HTR-8/SVneo (cell line): ENCODE measurements at regions not wholly inside any gene's neighbourhood (a gene's known extent, or its start where the extent isn't known, plus 50 kb on each side); places are given as distances from the start of the nearest gene placed in this dataset.

ENCODE experiments used
- DNase-seq: peaks from one replicate; pipeline ENCODE4 v3.0.0; 2011; ENCODE audit warnings: low spot score, mixed read lengths; ENCODE audit not compliant: insufficient read length
- FAIRE-seq: peaks from 2 replicates; lab custom pipeline; 2011; peaks lifted over from hg19 to GRCh38; lab: Jason Lieb, UNC

DNA sequence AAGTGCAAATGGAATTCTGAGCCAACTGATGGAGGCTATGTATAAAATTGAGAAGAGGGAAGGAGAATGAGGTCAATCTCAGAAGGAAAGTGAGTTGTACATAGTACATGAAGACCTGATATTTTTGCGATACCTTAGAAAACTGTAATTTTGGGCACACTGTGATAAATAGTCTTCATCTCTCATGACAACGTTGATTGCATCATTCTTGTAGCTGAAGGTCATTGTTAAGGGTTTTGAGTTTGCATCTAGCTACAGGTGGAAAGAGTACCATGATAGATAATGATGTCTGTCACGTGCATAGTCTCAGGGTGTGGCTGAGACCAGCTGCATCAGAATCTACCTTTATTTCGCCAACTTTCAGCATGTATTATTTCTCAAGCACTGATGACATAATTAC lies 435.4 kb upstream of the MDFIC2 start:
- FAIRE-seq (no peak), DNase-seq (no peak)

DNA sequence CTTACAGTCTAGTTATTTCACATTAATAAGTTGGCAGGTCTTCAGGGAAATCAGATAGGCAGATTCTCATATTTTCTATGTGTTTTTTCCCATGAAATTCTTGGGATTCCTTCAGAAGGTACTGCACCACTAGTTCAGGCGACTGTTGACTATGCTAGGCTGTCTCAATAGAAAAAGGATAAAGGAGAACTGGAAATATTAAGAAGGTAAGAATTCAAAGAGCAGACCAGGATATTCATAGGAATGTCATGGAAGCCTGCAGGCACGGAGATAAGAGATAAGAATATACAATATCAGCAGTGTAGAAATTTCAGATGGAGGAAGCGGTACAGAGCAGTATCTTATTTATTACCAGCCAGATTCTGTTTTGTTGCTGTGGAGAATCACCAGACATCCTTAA lies 432.1 kb upstream of the MDFIC2 start:
- DNase-seq (peak; percentile 20), FAIRE-seq (no peak)

DNA sequence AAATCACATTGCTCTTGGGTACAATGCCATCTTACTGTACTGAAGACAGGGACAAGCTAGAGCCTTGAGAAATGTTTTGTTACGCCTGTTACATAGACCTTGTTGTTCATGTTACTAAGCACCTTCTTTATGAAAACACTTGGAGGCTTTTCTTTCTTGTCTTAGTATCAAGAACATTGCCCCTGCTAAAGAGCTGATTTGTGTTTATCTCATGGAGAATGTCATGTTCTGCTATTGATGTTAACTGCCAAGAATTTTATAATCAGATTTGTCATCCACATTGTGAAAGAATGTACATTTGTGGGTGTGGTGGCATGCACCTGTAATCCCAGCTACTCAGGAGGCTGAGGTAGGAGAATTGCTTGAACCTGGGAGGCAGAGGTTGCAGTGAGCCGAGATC lies 431.3 kb upstream of the MDFIC2 start:
- FAIRE-seq (no peak), DNase-seq (no peak)

DNA sequence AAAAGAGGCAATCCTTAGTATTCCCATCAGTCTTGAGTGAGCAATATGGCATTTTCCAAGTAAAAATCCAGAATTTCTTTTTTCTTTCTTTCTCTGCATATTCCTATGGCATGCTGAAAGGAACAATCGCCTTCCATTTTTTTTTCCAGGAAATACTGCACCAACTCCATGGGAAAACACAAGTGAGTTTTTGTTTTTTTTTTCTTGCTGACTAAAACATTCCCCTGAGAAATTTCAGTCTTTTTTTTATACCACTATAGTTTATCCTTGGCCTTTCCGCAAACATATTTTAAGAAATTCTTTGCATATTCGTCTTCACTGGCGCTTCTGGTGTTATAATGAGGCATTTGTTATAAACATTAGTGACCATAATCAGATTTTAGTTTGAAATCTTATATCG lies 429.6 kb upstream of the MDFIC2 start:
- FAIRE-seq: no peak
- DNase-seq: no peak

DNA sequence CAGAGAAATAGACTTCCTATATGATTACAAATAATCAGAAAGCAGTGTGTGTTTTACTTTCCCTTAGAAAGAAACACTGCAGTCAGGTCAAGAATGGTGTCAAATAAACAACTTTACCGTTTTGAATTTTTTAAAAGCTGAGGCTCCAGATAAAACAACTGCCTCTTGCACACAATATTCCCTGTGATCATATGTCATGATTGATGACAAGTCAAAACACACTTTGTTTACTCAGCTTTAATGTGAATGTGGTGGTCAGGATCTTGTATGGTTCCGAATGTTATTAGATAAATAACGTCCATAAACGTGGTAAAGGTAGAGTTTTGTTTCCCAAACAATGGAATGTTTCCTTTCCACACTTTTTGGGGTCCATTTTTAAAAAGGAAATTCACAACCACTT lies 428.4 kb upstream of the MDFIC2 start:
- no peak for FAIRE-seq
- DNase-seq: no peak

DNA sequence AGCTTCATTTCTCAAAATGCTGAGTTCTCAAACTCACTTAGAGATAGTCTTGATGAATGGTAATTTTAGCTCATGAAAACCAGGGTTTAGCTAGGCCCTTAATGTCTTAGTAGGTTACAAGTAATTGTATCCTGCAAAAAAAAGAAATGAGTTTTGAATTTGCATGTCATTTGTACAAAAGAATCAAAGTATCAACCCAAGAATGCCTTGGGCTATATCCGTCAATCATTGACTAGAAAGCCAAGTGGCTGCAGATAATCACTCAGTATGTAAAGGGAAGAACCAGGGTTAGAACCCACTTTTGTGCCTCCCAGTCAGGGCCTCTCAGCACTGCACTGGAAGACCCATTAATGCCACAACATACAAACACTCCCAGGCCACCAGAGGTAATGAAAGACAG lies 427.6 kb upstream of the MDFIC2 start:
- FAIRE-seq (no peak), DNase-seq (no peak)

DNA sequence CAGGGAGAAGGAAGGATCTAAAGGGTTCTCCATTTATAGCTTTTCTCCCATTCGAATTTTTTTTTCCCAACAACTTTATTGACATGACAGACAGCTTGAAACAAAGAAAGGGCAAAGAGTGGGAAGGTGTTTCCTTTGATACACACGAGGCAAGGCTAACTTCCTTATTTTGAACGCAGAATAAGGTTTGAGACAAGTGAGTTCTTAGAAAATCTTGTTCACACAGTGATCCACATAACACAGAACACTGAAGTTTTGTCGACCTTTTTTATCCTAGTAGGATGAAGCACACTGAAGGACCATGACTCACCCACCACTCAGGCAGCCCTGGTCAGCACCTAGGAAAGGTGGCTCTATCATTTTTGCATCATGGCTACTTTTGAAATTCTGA lies 425.8 kb upstream of the MDFIC2 start:
- DNase-seq: no peak
- no peak for FAIRE-seq

DNA sequence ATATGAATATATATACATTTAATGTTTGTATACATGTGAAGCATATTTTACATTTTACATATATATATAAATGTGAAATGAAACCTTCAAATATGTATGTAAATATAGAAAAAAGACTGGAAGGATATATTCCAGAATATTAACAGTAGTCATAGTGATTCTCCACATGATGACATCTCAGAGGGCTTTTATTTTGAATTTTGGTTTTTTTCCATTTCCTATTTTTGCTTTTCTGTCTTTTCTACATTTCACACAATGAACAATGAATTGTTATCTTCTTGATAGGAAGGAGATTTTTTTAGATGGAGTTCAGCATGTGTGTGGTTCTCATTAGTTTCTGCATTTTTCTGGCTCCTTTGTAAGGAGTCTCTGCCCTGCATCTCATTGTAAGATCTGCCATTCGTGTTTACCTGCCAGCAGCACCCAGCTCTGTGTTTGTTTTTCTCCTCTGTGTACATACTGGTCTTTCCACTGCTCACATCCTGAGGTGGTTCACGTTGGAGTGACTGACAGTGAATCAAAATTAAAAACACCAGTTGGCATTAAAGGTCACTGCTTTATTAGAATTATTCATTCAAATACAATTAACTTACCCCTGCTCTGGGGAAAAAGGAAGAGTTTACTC lies 425.3 kb upstream of the MDFIC2 start:
- FAIRE-seq: no peak
- no peak for DNase-seq

DNA sequence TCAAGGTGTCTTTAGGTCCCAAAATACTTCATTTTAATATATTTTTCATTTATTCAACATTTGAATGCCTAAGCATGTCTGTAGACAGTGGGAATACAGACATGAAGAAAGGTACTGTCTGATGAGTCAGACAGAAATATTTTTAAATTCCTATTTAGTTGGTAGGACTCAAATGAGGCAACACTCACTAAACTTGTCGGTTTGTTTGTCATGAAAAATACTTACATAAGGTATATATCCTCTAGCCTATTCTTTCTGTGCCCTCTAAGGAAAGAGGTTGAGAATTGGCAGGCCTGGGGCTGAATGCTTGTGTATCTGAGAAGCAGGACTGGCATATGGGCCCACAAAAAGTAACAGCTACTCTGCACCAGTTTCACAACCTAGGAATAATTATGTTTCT lies 423.6 kb upstream of the MDFIC2 start:
- FAIRE-seq: no peak

DNA sequence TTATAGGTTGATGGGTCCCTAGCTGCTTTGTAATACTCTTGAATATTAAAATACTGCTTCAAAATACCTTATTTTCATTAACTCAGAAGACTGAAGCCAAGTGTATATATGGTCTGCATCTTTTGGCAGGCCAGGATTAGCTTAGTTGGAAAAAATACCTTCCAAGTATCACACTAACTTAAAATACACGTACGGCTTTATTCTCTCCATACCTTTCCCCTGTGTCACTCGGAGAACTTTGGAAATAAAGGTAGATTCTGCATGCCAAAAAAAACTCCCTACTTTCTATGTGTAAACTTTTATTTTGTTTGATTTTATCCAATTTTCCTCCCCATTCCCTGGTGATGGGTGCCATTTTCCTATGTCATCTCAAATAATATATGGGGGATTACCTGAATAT lies 422.3 kb upstream of the MDFIC2 start:
- FAIRE-seq (no peak), DNase-seq (no peak)

More for the DNA sequence above, 423.6 kb upstream of the MDFIC2 start:
- DNase-seq: no peak

DNA sequence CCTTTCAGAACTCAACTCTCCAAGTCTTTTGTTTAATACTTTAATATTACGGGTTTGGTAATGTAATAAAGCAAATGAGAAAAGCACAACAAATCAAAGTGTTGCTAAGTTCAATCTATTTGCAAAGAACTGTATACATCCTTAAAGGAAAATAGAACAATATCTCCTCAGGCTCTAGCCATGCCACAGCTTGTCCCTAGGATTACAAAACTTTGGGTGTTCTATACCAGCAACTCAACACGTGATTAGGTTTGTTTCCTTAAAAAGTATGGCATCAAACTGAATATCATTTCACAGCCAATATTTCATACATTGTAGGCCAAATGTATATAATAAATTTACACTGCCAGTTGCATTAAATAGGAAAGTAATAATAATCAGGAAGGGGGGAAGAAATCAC lies 418.6 kb upstream of the MDFIC2 start:
- no peak for FAIRE-seq

DNA sequence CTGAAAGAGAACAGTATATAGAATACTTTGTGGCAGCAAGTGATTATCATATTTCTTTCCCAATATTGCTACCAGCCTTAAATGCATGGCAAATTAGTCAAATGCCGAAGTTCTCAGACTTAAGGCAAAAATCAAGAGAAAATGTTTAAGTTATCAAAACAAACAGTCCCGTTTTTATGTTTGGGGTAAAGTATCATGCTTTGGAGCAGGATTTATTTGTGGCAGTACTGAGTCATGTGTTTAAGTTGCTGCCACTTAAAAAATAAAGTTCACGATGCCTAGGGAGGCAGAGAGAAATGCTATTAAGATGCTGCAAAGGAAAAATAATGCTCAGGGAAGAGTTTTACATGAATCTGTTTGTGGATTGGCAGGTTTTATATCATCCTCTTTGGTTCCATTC lies 417.4 kb upstream of the MDFIC2 start:
- DNase-seq (no peak), FAIRE-seq (no peak)

More for the DNA sequence above, 418.6 kb upstream of the MDFIC2 start:
- no peak for DNase-seq

DNA sequence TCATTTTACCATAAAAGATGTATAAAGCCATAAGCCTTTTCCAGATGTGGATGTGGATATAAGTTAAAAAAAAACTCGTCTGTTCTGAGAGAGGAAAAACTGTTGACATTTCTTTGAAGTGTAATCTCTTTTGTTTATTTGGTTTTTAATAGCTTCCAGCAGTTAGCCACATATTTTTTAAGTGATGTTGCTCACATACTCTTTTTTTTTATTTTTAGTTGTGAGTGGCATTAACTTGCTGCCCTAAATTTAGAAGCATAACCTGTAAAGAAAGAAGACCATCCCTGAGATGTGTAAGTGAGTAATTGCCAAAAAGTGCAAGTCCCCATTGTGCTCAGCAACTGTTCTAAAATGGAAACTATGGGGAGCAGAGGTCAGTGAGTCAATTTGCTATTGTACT lies 415.9 kb upstream of the MDFIC2 start:
- DNase-seq (no peak), FAIRE-seq (no peak)

DNA sequence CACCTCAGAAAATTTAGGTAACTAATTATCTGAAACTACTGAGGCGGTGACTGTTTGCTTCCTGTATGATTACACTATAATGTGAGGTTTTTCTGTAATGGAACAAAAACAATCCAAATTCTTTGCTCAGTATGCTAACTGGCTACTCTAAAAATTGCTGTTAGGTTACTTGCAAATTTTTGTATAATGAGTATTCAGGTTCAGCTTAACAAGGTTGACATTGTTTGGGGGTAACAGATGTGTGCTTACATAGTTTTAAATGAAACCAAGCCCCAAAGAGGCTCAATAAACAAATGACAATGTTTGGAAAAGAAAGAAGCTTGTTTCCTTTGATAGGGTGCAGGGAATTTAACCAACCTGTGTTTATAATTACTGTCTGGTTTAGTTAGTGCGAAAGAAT lies 414.5 kb upstream of the MDFIC2 start:
- no peak for DNase-seq

DNA sequence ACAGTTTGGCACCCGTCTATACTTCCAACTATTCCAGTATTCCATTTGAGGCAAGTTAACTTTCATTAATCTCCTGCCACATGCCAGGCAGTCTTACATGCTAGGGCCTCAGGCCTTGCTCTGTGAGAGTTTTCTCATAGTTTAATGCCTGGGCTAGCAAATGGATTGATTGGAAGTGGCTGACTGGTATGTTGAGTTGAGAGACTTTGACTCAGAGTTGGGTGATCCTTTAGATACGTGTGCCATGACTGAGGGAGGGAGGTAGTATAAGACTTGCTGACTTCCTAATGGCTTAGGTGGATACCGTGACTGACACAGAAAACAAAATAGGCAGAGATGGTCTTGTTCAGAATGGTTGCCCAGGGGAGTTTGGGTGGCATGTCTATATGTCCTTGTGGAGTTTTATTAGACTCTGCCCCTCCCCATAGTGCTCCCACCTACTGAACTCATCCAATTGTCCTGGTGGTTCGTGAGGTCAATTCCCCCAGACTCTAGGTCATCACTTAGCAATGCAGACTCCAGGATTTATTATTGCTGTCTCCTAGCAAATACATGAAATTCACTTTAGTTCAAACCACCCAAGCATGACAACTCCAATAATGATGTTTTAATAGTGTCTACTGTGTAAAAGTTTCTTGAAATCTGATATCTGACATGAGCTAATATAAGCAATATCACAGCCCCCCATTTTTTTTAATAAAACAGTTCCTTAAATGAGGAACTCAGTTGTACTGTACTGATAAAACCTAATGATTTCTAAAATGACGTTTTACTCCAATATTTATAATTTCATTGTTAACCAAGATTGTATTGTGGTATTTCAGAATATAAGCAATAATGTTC lies 413.9 kb upstream of the MDFIC2 start:
- FAIRE-seq: no peak

More for the DNA sequence above, 414.5 kb upstream of the MDFIC2 start:
- no peak for FAIRE-seq

DNA sequence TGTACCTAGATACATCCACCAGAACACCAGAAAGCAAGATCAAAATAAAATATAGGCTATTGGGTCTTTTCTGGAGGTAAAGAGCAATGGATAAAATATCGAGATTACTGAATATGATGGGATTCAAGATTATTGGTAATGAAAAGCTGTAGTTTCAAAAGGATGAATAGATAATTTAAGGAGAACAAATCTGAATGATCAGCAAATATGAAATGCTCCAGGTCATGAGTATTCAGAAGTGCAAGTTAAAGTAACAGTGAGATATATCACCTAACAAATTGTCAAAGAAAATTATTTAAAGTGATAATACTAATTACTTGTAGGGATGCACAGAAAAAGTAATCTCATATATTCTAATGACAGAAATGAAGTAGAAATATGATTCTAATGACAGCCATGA lies 409.6 kb upstream of the MDFIC2 start:
- no peak for DNase-seq
- FAIRE-seq: no peak

More for the DNA sequence above, 413.9 kb upstream of the MDFIC2 start:
- no peak for DNase-seq

DNA sequence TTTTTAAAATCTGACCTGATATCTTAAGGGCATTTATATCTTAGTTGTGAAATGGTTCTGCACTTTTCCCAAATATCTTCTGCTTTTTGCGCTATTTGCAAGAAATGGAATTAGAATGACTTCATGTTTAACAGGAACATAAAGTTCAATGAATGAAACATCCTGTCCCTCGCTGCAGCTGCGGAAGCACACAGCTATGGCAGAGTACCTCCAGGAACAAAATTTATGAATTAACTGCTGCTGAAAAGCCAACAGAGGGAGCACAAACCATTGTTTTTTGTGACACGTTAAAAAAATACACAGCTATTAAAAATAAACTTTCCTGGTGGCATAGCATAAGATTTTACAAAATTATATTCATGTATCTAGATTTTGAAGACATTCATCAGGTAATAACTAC lies 404.4 kb upstream of the MDFIC2 start:
- peak; percentile 17 for DNase-seq
- FAIRE-seq: no peak

DNA sequence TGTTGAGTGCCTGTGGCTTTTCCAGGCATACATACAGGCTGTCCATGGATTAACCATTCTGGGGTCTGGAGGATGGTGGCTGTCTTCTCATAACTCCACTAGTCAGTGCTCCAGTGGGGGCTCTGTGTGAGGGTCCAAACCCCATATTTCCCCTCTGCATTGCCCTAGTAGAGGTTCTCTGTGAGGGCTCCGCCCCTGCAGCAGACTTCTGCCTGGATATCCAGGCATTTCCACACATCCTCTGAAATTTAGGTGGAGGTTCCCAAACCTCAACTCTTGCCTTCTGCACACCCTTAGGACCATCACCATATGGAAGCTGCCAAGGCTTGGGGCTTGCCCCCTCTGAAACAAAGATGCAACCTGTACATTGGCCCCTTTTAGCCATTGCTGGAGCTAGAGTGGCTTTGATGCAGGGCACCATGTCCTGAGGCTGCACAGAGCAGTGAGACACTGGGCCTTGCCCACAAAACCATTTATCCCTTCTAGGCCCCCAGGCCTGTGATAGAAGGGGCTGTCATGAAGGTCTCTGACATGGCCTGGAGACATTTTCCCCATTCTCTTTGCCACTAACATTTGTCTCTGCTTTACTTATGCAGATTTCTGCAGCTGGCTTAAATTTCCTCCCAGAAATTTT lies 400.1 kb upstream of the MDFIC2 start:
- FAIRE-seq: no peak
- DNase-seq: no peak

DNA sequence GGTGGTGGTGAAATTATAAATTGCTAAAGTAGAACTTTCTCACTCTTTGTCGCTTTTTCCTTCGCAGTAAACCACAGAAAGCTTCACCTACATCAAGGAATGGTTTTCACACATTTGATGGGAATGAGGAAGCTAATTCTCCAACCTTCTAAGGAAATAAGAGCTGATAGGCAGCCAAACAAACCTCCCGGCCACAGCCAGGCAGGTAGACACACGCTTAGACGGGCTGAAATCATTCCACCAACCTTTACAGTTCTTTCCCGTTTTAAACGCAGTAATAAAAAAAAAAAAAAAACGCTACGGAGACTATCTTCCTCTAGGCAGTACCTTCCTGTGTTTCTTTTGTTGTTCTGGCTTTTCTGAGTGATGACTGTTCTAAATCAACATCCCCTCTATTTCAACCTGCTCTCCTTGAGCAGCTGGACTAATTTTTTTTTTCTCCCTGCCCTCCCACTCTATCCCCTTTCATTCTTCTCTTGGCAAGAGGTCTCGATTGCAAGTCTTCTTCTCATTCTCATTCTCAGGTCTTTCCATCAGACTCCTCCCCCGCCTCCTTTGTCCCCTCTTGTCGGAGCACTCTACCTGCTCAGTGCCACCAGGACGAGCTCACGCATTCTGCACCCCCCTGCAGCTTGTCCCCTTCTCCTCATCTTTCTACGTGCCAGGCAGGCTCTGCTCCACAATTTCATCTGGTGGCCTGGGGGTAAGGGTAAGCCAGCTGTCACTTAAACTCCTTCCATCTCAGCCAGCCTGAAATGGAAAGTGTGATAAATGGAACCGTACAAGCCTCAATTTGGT lies 391.1 kb upstream of the MDFIC2 start:
- DNase-seq: no peak
- FAIRE-seq: no peak

DNA sequence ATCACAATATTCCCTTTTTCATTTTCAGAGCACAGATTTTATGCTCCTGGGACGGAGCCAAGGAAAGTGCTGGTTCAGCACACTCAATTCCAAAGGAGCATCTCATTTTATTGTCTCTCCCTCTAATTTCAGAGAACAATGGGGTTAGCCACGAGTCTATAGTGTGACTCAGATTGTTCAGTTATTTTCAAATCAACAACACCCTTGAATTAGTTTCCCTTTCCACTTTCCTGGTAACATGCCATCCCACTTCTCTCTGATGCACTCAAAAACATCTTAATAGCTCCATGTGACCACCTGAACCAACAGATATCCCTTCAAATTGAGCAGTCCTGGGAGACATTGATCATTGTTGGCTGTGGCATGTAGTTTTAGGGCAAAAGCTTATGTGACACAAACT lies 389.7 kb upstream of the MDFIC2 start:
- no peak for DNase-seq
- FAIRE-seq: no peak

DNA sequence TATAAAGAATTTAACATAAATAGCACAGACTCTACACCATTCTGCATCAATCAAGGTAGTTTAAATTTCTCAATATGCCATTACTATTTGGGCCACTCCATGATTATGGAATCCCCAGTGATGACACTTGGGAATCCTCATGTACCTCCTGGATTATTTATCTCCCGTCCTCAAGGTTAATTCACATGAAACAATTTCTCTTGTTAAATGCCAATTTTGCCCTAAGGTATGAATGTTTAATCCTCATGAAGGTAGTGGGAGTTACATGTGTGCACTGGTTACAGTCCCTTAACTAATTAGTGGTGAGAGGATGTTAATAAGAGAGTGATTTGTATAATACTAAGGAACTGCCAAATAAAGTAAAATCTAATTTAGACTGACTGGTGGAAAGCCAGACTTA lies 372.3 kb upstream of the MDFIC2 start:
- DNase-seq: no peak
- no peak for FAIRE-seq
